ENCODE measurements at regions not wholly inside any gene's neighbourhood (a gene's known extent, or its start where the extent isn't known, plus 50 kb on each side); places are given as distances from the start of the nearest gene placed in this dataset.

- TF ChIP-seq CTCF (IDR thresholded peaks at IDR 0.05; ENCODE audit: low read depth, low read length) (no peak), POLR2A (IDR thresholded peaks at IDR 0.05; ENCODE audit: extremely low read depth, insufficient read length) (no peak), MYC (IDR thresholded peaks at IDR 0.05; ENCODE audit: low read depth, low read length) (no peak), MAX (IDR thresholded peaks at IDR 0.05; ENCODE audit: low read depth, low read length) (no peak)
Measured at GRCh38 chr18:2240311-2240705, 331.0 kb downstream of the METTL4 start.
